ENCODE measurements at regions not wholly inside any gene's neighbourhood (a gene's known extent, or its start where the extent isn't known, plus 50 kb on each side); places are given as distances from the start of the nearest gene placed in this dataset.

GRCh38 chr1:55426619-55427018, 211.5 kb upstream of the USP24 start (continued):
- no peak for TF ChIP-seq ZNF532 (CRISPR knock-in tag; IDR thresholded peaks at IDR 0.05; ENCODE audit: borderline replicate concordance)
- no peak for TF ChIP-seq RELA (CRISPR knock-in tag; IDR thresholded peaks at IDR 0.05; ENCODE audit: borderline replicate concordance)
- no peak for TF ChIP-seq ZNF232 (CRISPR knock-in tag; IDR thresholded peaks at IDR 0.05)
- no peak for TF ChIP-seq MYBL2 (CRISPR knock-in tag; IDR thresholded peaks at IDR 0.05)
- TF ChIP-seq CREB1 (CRISPR knock-in tag; IDR thresholded peaks at IDR 0.05), result no peak
- TF ChIP-seq, protein P1, sequence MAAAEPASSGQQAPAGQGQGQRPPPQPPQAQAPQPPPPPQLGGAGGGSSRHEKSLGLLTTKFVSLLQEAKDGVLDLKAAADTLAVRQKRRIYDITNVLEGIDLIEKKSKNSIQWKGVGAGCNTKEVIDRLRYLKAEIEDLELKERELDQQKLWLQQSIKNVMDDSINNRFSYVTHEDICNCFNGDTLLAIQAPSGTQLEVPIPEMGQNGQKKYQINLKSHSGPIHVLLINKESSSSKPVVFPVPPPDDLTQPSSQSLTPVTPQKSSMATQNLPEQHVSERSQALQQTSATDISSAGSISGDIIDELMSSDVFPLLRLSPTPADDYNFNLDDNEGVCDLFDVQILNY (CRISPR knock-in tag; IDR thresholded peaks at IDR 0.05), result no peak
- no peak for TF ChIP-seq ERG (CRISPR knock-in tag; IDR thresholded peaks at IDR 0.05)

DNA sequence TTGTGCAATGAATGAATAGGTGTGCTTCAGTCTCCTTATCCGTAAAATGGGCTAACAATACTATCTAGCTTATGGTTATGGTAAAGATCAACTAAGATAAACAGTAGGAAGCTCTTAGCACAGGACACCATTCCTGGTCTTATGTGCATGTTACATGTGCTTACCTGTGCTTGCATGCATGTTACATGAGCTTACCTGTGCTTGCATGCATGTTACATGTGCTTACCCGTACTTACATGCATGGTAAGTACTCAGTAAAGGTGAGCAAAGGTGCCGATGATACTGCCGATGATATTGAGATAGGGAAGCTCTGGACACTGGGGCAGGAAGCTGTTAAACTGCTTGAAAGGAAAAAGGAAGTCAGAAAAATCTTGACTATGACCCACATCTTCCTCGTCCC, 211.0 kb upstream of the USP24 start:
- ATAC-seq, result no peak
- Mint-ChIP-seq H3K27me3 (ENCODE audit: low read depth) (no peaks in the 10 kb centered on the region), H3K4me1 (peaks cover 2% of the 10 kb centered on the region; the same call in 1 of the 2 replicates), H3K36me3 (no peaks in the 10 kb centered on the region), H3K27ac (no peak overlapping the region), H3K9me3 (peaks cover 4% of the 10 kb centered on the region), H3K4me3 (no peak overlapping the region)
- DNase-seq (ENCODE audit: low spot score), result no peak
- ChIA-PET CTCF (no interaction called here), POLR2A (no interaction called here)
- TF ChIP-seq TP53 (CRISPR knock-in tag; IDR thresholded peaks at IDR 0.05), result no peak
- TF ChIP-seq SMAD4 (CRISPR knock-in tag; IDR thresholded peaks at IDR 0.05), result no peak
- TF ChIP-seq, protein P2, sequence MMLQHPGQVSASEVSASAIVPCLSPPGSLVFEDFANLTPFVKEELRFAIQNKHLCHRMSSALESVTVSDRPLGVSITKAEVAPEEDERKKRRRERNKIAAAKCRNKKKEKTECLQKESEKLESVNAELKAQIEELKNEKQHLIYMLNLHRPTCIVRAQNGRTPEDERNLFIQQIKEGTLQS (CRISPR knock-in tag; conservative IDR thresholded peaks at IDR 0.05), result no peak
- TF ChIP-seq ZNF281 (CRISPR knock-in tag; IDR thresholded peaks at IDR 0.05), result no peak
- no peak for TF ChIP-seq ATF1 (CRISPR knock-in tag; IDR thresholded peaks at IDR 0.05)
- TF ChIP-seq RORB (CRISPR knock-in tag; IDR thresholded peaks at IDR 0.05), result no peak
- TF ChIP-seq, protein P1 (CRISPR knock-in tag; IDR thresholded peaks at IDR 0.05), result no peak
- TF ChIP-seq FOXP1 (CRISPR knock-in tag; IDR thresholded peaks at IDR 0.05; ENCODE audit: borderline replicate concordance), result no peak
- no peak for TF ChIP-seq SOX15 (CRISPR knock-in tag; IDR thresholded peaks at IDR 0.05)
- no peak for TF ChIP-seq E2F1 (CRISPR knock-in tag; IDR thresholded peaks at IDR 0.05)
- no peak for TF ChIP-seq MLX (CRISPR knock-in tag; IDR thresholded peaks at IDR 0.05)
- no peak for TF ChIP-seq GRHL2 (CRISPR knock-in tag; IDR thresholded peaks at IDR 0.05; ENCODE audit: insufficient replicate concordance, severe bottlenecking)
- TF ChIP-seq ZNF396 (CRISPR knock-in tag; IDR thresholded peaks at IDR 0.05; ENCODE audit: borderline replicate concordance), result no peak
- no peak for TF ChIP-seq RELA (CRISPR knock-in tag; IDR thresholded peaks at IDR 0.05; ENCODE audit: borderline replicate concordance)
